HepG2 (cell line): ENCODE measurements at regions not wholly inside any gene's neighbourhood (a gene's known extent, or its start where the extent isn't known, plus 50 kb on each side); places are given as distances from the start of the nearest gene placed in this dataset.

ENCODE experiments used
- ELF3 ChIP-seq: IDR thresholded peaks from 2 replicates; pipeline ENCODE4 v1.6.1; 2016; ENCODE audit warnings: missing genetic modification reagents, missing compliant biosample characterization
- FOSL2 ChIP-seq: sonication (generic); formaldehyde crosslinking; IDR thresholded peaks from 2 replicates; pipeline ENCODE4 v1.4.0; 2020; ENCODE audit warnings: missing genetic modification reagents
- HNRNPLL ChIP-seq: fragments of 200-400 bp; formaldehyde crosslinking; IDR thresholded peaks from 2 replicates; pipeline ENCODE4 v1.6.1; 2017; ENCODE audit warnings: mild to moderate bottlenecking, low read depth, low read length; ENCODE audit not compliant: poor library complexity, severe bottlenecking
- MTA1 ChIP-seq: sonication (generic); formaldehyde crosslinking; IDR thresholded peaks from 2 replicates; pipeline ENCODE4 v1.4.0; 2020; ENCODE audit warnings: missing genetic modification reagents, mild to moderate bottlenecking, borderline replicate concordance
- PHF21A ChIP-seq: sonication (generic); formaldehyde crosslinking; IDR thresholded peaks from 2 replicates; pipeline ENCODE4 v1.5.0; 2020; ENCODE audit warnings: mild to moderate bottlenecking, missing genetic modification reagents
- POLR2AphosphoS5 ChIP-seq: IDR thresholded peaks from 2 replicates; pipeline ENCODE4 v1.6.1; 2012; ENCODE audit warnings: low read depth, low read length
- SCMH1 ChIP-seq: sonication (generic); formaldehyde crosslinking; IDR thresholded peaks from 2 replicates; pipeline ENCODE4 v1.9.0; 2021; ENCODE audit warnings: missing genetic modification reagents, mild to moderate bottlenecking, borderline replicate concordance
- SOX6 ChIP-seq, 2 experiments: fragments of 450-650 bp in 1 of 2; sonication (generic) in 1 of 2; formaldehyde crosslinking in 1 of 2; IDR thresholded peaks; 2 replicates each; pipeline versions ENCODE4 v1.4.0 to v1.6.1; 2017 to 2020; ENCODE audit warnings: antibody characterized with exemption in 1 of 2, mild to moderate bottlenecking in 1 of 2, missing genetic modification reagents in 1 of 2
- TEF ChIP-seq: sonication (generic); formaldehyde crosslinking; IDR thresholded peaks from 2 replicates; pipeline ENCODE4 v1.5.0; 2020; ENCODE audit warnings: missing genetic modification reagents
- WIZ ChIP-seq: sonication (generic); formaldehyde crosslinking; IDR thresholded peaks from 2 replicates; pipeline ENCODE4 v1.5.1; 2020; ENCODE audit warnings: mild to moderate bottlenecking, missing genetic modification reagents
- ZBTB21 ChIP-seq: sonication (generic); formaldehyde crosslinking; IDR thresholded peaks from 2 replicates; pipeline ENCODE4 v1.4.0; 2020; ENCODE audit warnings: missing genetic modification reagents
- ZBTB34 ChIP-seq: sonication (generic); formaldehyde crosslinking; IDR thresholded peaks from 2 replicates; pipeline ENCODE4 v1.8.0; 2022; ENCODE audit warnings: mild to moderate bottlenecking, missing genetic modification reagents
- ZFX ChIP-seq: sonication (generic); formaldehyde crosslinking; IDR thresholded peaks from 2 replicates; pipeline ENCODE4 v1.4.0; 2020; ENCODE audit warnings: mild to moderate bottlenecking, low read depth, missing genetic modification reagents, moderate library complexity
- ZNF446 ChIP-seq: sonication (generic); formaldehyde crosslinking; IDR thresholded peaks from 2 replicates; pipeline ENCODE4 v1.5.0; 2020; ENCODE audit warnings: mild to moderate bottlenecking, missing genetic modification reagents
- ZNF558 ChIP-seq: sonication (generic); formaldehyde crosslinking; IDR thresholded peaks from 2 replicates; pipeline ENCODE4 v1.9.0; 2022; ENCODE audit warnings: mild to moderate bottlenecking, missing genetic modification reagents, borderline replicate concordance
- TF ChIP-seq, protein P1 (sequence below): sonication (generic); formaldehyde crosslinking; IDR thresholded peaks from 2 replicates; pipeline ENCODE4 v1.4.0; 2020; ENCODE audit warnings: mild to moderate bottlenecking, missing genetic modification reagents
- TF ChIP-seq, protein P2 (sequence below): sonication (generic); formaldehyde crosslinking; IDR thresholded peaks from 2 replicates; pipeline ENCODE4 v1.4.0; 2020; ENCODE audit warnings: missing genetic modification reagents
- TF ChIP-seq, protein P3 (sequence below): sonication (generic); formaldehyde crosslinking; IDR thresholded peaks from 2 replicates; pipeline ENCODE4 v1.5.1; 2020; ENCODE audit warnings: mild to moderate bottlenecking, missing genetic modification reagents, moderate library complexity

DNA sequence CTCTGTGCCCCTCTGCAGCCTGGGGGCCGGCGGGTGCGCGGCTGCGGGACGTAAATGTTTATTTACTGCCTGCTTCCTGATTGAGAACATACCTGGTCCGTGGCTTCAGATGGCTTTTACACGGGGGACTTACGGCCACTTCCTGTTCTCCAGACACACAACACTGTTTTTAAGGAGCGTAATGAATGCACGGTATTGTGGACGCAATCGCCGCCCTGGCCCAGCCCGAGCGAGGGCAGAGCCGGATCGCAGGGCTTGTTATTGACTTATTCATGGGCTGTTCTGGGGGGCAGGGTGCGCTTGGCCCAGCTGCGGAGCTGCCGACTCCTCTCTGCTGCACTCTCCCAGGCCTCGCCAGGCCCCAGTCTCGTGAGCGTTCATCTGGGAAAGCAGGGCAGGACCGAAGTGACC lies 52.8 kb upstream of the ACTRT2 start (continued):
- TF ChIP-seq ZBTB34 (CRISPR knock-in tag) (no peak), SCMH1 (no peak), ZBTB21 (no peak), PHF21A (CRISPR knock-in tag) (peak; percentile 54; the same call in 1 of the 2 replicates), ZNF558 (CRISPR knock-in tag) (no peak), TEF (CRISPR knock-in tag) (no peak), WIZ (CRISPR knock-in tag) (no peak), MTA1 (CRISPR knock-in tag) (no peak), ZNF446 (CRISPR knock-in tag) (no peak), FOSL2 (no peak), ELF3 (CRISPR knock-in tag) (peak; percentile 65), HNRNPLL (peak; percentile 74), POLR2AphosphoS5 (no peak), SOX6 (IDR thresholded peaks at IDR 0.05) (no peak), SOX6 (CRISPR knock-in tag; IDR thresholded peaks at IDR 0.05) (0 out of 2 replicates have a peak, but pooled peaks have one; percentile 14), ZFX (peak; percentile 61; the same call in 1 of the 2 replicates)
- TF ChIP-seq, protein P1, sequence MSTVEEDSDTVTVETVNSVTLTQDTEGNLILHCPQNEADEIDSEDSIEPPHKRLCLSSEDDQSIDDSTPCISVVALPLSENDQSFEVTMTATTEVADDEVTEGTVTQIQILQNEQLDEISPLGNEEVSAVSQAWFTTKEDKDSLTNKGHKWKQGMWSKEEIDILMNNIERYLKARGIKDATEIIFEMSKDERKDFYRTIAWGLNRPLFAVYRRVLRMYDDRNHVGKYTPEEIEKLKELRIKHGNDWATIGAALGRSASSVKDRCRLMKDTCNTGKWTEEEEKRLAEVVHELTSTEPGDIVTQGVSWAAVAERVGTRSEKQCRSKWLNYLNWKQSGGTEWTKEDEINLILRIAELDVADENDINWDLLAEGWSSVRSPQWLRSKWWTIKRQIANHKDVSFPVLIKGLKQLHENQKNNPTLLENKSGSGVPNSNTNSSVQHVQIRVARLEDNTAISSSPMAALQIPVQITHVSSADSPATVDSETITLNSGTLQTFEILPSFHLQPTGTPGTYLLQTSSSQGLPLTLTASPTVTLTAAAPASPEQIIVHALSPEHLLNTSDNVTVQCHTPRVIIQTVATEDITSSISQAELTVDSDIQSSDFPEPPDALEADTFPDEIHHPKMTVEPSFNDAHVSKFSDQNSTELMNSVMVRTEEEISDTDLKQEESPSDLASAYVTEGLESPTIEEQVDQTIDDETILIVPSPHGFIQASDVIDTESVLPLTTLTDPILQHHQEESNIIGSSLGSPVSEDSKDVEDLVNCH (CRISPR knock-in tag) = no peak
- TF ChIP-seq, protein P2, sequence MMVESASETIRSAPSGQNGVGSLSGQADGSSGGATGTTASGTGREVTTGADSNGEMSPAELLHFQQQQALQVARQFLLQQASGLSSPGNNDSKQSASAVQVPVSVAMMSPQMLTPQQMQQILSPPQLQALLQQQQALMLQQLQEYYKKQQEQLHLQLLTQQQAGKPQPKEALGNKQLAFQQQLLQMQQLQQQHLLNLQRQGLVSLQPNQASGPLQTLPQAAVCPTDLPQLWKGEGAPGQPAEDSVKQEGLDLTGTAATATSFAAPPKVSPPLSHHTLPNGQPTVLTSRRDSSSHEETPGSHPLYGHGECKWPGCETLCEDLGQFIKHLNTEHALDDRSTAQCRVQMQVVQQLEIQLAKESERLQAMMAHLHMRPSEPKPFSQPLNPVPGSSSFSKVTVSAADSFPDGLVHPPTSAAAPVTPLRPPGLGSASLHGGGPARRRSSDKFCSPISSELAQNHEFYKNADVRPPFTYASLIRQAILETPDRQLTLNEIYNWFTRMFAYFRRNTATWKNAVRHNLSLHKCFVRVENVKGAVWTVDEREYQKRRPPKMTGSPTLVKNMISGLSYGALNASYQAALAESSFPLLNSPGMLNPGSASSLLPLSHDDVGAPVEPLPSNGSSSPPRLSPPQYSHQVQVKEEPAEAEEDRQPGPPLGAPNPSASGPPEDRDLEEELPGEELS (CRISPR knock-in tag) = 0 out of 2 replicates have a peak, but pooled peaks have one; percentile 16
- TF ChIP-seq, protein P3, sequence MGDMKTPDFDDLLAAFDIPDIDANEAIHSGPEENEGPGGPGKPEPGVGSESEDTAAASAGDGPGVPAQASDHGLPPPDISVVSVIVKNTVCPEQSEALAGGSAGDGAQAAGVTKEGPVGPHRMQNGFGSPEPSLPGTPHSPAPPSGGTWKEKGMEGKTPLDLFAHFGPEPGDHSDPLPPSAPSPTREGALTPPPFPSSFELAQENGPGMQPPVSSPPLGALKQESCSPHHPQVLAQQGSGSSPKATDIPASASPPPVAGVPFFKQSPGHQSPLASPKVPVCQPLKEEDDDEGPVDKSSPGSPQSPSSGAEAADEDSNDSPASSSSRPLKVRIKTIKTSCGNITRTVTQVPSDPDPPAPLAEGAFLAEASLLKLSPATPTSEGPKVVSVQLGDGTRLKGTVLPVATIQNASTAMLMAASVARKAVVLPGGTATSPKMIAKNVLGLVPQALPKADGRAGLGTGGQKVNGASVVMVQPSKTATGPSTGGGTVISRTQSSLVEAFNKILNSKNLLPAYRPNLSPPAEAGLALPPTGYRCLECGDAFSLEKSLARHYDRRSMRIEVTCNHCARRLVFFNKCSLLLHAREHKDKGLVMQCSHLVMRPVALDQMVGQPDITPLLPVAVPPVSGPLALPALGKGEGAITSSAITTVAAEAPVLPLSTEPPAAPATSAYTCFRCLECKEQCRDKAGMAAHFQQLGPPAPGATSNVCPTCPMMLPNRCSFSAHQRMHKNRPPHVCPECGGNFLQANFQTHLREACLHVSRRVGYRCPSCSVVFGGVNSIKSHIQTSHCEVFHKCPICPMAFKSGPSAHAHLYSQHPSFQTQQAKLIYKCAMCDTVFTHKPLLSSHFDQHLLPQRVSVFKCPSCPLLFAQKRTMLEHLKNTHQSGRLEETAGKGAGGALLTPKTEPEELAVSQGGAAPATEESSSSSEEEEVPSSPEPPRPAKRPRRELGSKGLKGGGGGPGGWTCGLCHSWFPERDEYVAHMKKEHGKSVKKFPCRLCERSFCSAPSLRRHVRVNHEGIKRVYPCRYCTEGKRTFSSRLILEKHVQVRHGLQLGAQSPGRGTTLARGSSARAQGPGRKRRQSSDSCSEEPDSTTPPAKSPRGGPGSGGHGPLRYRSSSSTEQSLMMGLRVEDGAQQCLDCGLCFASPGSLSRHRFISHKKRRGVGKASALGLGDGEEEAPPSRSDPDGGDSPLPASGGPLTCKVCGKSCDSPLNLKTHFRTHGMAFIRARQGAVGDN (CRISPR knock-in tag) = peak; percentile 41
